ENCODE measurements at regions not wholly inside any gene's neighbourhood (a gene's known extent, or its start where the extent isn't known, plus 50 kb on each side); places are given as distances from the start of the nearest gene placed in this dataset.

DNA sequence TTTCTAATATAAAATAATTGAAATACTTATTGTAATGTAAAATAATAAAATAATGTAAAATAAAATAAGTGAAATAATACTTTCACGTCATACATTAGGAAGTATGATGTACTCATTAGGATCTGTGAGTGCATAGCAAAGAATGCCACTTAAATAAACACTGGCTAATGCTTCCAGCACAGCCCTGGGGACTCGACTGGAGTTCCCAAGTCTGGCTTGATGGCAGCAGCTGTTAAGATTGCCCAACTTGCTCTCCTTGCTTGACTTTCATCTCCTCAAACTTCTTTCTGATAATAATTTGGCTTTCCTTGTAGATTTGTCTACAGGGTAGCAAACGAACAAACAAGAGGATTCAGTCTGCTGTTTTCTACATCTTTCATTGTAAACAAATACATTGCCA is 191.9 kb downstream of the COG6 start:
- ATAC-seq: no peak
- FAIRE-seq: no peak
- CTCF ChIA-PET (ENCODE audit: low intra/inter-chr PET ratio): no interaction called here

More for the DNA sequence above, 191.9 kb downstream of the COG6 start:
- H3K27me3 ChIP-seq (ENCODE audit: control insufficient read depth in 2 of 2, insufficient read depth in 2 of 2, low read length in 2 of 2): no peaks in the 10 kb centered on the region
- no peaks in the 10 kb centered on the region for H3K36me3 ChIP-seq (ENCODE audit: control insufficient read depth, insufficient read depth, low read length)
- H4K20me1 ChIP-seq (replicated peaks; ENCODE audit: control insufficient read depth, insufficient read depth, low read length): no peaks in the 10 kb centered on the region
- no TSS peak for BruUV-seq (replicated peaks)
- H3K27ac ChIP-seq (ENCODE audit: extremely low read depth, low read depth, low read length): no peak overlapping the region
- H3K4me1 ChIP-seq (replicated peaks in 1 of 2; ENCODE audit: control insufficient read depth in 2 of 2, insufficient read depth in 2 of 2, low read length in 2 of 2): no peaks in the 10 kb centered on the region
- H2AFZ ChIP-seq (ENCODE audit: low read depth, low read length): no peak overlapping the region
- intact Hi-C loops (cut with micrococcal nuclease): no loop called here
- no peaks in the 10 kb centered on the region for H3K79me2 ChIP-seq (ENCODE audit: control insufficient read depth, insufficient read depth, low read length)
- no peak overlapping the region for H3K4me2 ChIP-seq (ENCODE audit: insufficient read depth, low read length)
- no peaks in the 10 kb centered on the region for H3K9me3 ChIP-seq (replicated peaks; ENCODE audit: control insufficient read depth, insufficient read depth, low read depth, low read length)
- no peak overlapping the region for H3K9ac ChIP-seq (ENCODE audit: insufficient read depth in 1 of 2, low read depth in 2 of 2, low read length in 2 of 2)
- H3K9me1 ChIP-seq (ENCODE audit: control insufficient read depth, insufficient read depth, low read length): no peaks in the 10 kb centered on the region
- POLR2A ChIA-PET: no interaction called here
- in situ Hi-C loops (cut with MboI): no loop called here
- no peak for TF ChIP-seq ZC3H8 (IDR thresholded peaks at IDR 0.05)
- no peak for TF ChIP-seq HMG20A (CRISPR knock-in tag; conservative IDR thresholded peaks at IDR 0.05)
- TF ChIP-seq, protein P1, sequence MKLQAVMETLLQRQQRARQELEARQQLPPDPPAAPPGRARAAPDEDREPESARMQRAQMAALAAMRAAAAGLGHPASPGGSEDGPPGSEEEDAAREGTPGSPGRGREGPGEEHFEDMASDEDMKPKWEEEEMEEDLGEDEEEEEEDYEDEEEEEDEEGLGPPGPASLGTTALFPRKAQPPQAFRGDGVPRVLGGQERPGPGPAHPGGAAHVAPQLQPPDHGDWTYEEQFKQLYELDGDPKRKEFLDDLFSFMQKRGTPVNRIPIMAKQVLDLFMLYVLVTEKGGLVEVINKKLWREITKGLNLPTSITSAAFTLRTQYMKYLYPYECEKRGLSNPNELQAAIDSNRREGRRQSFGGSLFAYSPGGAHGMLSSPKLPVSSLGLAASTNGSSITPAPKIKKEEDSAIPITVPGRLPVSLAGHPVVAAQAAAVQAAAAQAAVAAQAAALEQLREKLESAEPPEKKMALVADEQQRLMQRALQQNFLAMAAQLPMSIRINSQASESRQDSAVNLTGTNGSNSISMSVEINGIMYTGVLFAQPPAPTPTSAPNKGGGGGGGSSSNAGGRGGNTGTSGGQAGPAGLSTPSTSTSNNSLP (IDR thresholded peaks at IDR 0.05; ENCODE audit: borderline replicate concordance, low read depth, low read length): no peak
- TF ChIP-seq FOXM1 (IDR thresholded peaks at IDR 0.05; ENCODE audit: low read depth): no peak
- no peak for TF ChIP-seq FOXM1 (CRISPR knock-in tag; IDR thresholded peaks at IDR 0.05; ENCODE audit: low read depth)
- TF ChIP-seq STAT5A (IDR thresholded peaks at IDR 0.05; ENCODE audit: borderline replicate concordance, low read length): no peak
- TF ChIP-seq, protein P2, sequence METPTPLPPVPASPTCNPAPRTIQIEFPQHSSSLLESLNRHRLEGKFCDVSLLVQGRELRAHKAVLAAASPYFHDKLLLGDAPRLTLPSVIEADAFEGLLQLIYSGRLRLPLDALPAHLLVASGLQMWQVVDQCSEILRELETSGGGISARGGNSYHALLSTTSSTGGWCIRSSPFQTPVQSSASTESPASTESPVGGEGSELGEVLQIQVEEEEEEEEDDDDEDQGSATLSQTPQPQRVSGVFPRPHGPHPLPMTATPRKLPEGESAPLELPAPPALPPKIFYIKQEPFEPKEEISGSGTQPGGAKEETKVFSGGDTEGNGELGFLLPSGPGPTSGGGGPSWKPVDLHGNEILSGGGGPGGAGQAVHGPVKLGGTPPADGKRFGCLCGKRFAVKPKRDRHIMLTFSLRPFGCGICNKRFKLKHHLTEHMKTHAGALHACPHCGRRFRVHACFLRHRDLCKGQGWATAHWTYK (CRISPR knock-in tag; IDR thresholded peaks at IDR 0.05): no peak
- TF ChIP-seq MAFF (IDR thresholded peaks at IDR 0.05; ENCODE audit: low read length): no peak
- no peak for TF ChIP-seq NCOA6 (IDR thresholded peaks at IDR 0.05)
- TF ChIP-seq, protein P3, sequence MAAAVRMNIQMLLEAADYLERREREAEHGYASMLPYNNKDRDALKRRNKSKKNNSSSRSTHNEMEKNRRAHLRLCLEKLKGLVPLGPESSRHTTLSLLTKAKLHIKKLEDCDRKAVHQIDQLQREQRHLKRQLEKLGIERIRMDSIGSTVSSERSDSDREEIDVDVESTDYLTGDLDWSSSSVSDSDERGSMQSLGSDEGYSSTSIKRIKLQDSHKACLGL (CRISPR knock-in tag; IDR thresholded peaks at IDR 0.05; ENCODE audit: borderline replicate concordance, poor library complexity, severe bottlenecking): no peak
- TF ChIP-seq, protein P4, sequence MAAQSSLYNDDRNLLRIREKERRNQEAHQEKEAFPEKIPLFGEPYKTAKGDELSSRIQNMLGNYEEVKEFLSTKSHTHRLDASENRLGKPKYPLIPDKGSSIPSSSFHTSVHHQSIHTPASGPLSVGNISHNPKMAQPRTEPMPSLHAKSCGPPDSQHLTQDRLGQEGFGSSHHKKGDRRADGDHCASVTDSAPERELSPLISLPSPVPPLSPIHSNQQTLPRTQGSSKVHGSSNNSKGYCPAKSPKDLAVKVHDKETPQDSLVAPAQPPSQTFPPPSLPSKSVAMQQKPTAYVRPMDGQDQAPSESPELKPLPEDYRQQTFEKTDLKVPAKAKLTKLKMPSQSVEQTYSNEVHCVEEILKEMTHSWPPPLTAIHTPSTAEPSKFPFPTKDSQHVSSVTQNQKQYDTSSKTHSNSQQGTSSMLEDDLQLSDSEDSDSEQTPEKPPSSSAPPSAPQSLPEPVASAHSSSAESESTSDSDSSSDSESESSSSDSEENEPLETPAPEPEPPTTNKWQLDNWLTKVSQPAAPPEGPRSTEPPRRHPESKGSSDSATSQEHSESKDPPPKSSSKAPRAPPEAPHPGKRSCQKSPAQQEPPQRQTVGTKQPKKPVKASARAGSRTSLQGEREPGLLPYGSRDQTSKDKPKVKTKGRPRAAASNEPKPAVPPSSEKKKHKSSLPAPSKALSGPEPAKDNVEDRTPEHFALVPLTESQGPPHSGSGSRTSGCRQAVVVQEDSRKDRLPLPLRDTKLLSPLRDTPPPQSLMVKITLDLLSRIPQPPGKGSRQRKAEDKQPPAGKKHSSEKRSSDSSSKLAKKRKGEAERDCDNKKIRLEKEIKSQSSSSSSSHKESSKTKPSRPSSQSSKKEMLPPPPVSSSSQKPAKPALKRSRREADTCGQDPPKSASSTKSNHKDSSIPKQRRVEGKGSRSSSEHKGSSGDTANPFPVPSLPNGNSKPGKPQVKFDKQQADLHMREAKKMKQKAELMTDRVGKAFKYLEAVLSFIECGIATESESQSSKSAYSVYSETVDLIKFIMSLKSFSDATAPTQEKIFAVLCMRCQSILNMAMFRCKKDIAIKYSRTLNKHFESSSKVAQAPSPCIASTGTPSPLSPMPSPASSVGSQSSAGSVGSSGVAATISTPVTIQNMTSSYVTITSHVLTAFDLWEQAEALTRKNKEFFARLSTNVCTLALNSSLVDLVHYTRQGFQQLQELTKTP (IDR thresholded peaks at IDR 0.05; ENCODE audit: low read depth in 1 of 2, partially characterized antibody in 2 of 2): no peak
- TF ChIP-seq, protein P5, sequence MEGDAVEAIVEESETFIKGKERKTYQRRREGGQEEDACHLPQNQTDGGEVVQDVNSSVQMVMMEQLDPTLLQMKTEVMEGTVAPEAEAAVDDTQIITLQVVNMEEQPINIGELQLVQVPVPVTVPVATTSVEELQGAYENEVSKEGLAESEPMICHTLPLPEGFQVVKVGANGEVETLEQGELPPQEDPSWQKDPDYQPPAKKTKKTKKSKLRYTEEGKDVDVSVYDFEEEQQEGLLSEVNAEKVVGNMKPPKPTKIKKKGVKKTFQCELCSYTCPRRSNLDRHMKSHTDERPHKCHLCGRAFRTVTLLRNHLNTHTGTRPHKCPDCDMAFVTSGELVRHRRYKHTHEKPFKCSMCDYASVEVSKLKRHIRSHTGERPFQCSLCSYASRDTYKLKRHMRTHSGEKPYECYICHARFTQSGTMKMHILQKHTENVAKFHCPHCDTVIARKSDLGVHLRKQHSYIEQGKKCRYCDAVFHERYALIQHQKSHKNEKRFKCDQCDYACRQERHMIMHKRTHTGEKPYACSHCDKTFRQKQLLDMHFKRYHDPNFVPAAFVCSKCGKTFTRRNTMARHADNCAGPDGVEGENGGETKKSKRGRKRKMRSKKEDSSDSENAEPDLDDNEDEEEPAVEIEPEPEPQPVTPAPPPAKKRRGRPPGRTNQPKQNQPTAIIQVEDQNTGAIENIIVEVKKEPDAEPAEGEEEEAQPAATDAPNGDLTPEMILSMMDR (IDR thresholded peaks at IDR 0.05 in 2 of 3, conservative IDR thresholded peaks at IDR 0.05 in 1 of 3; ENCODE audit: insufficient read depth in 2 of 3, low read depth in 1 of 3, low read length in 3 of 3): no peak
- no peak for DNase-seq (ENCODE audit: extremely low read depth in 1 of 4, low spot score in 3 of 4)
- 0% methylated on average over 3 of the region's 3 CpGs for WGBS (ENCODE audit: insufficient coverage, low coverage, missing lambda C conversion rate)
- no peak overlapping the region for H3K4me3 ChIP-seq
